ENCODE measurements at regions not wholly inside any gene's neighbourhood (a gene's known extent, or its start where the extent isn't known, plus 50 kb on each side); places are given as distances from the start of the nearest gene placed in this dataset.

DNA sequence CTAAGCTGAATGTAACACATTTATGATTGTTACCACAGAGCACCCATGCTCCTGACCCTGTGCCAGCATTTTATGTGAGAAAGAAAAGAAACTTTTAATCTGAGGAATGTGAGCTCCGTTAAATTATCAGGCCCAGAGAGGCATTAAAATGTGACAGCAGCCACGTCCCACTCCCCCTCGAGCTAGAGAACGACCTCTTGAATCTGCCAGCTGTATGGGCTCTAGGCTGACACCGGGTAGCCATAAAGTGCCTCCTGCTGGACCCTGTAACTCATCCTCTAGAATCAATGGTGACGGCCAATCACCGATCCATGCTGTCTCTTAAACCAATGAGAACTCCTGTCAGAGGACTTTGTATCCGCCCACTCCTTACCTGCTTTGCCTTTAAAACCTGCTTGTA lies 110.2 kb upstream of the ADRA2C start:
- TF ChIP-seq EZH2 (optimal IDR thresholded peaks at IDR 0.05; ENCODE audit: low read depth, low read length) (no peak), EZH2phosphoT487 (IDR thresholded peaks at IDR 0.05; ENCODE audit: low read length) (no peak)
- TF ChIP-seq, protein P1, sequence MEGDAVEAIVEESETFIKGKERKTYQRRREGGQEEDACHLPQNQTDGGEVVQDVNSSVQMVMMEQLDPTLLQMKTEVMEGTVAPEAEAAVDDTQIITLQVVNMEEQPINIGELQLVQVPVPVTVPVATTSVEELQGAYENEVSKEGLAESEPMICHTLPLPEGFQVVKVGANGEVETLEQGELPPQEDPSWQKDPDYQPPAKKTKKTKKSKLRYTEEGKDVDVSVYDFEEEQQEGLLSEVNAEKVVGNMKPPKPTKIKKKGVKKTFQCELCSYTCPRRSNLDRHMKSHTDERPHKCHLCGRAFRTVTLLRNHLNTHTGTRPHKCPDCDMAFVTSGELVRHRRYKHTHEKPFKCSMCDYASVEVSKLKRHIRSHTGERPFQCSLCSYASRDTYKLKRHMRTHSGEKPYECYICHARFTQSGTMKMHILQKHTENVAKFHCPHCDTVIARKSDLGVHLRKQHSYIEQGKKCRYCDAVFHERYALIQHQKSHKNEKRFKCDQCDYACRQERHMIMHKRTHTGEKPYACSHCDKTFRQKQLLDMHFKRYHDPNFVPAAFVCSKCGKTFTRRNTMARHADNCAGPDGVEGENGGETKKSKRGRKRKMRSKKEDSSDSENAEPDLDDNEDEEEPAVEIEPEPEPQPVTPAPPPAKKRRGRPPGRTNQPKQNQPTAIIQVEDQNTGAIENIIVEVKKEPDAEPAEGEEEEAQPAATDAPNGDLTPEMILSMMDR (IDR thresholded peaks at IDR 0.05; ENCODE audit: low read length) = no peak
- Histone ChIP-seq H3K27me3 (replicated peaks; ENCODE audit: insufficient read depth, low read length) (peaks cover 98% of the 10 kb centered on the region), H3K4me3 (ENCODE audit: low read length) (no peak overlapping the region), H4K20me1 (ENCODE audit: insufficient read depth, low read length) (no peaks in the 10 kb centered on the region), H3K9me2 (replicated peaks; ENCODE audit: insufficient read depth, low read length) (no peaks in the 10 kb centered on the region), H3K79me2 (ENCODE audit: low read length) (no peaks in the 10 kb centered on the region), H3K9me3 (replicated peaks; ENCODE audit: insufficient read depth, low read length) (no peaks in the 10 kb centered on the region), H3K9ac (ENCODE audit: low read length) (no peak overlapping the region), H2AFZ (ENCODE audit: low read length) (no peak overlapping the region), H3K36me3 (replicated peaks; ENCODE audit: insufficient read depth, low read length) (no peaks in the 10 kb centered on the region), H3K4me2 (ENCODE audit: low read depth, low read length) (no peak overlapping the region), H3K27ac (ENCODE audit: low read length) (no peak overlapping the region), H3K4me1 (ENCODE audit: low read length) (no peaks in the 10 kb centered on the region), H3F3A (ENCODE audit: insufficient read depth, low read length) (no peaks in the 10 kb centered on the region)
- no peak for DNase-seq

DNA sequence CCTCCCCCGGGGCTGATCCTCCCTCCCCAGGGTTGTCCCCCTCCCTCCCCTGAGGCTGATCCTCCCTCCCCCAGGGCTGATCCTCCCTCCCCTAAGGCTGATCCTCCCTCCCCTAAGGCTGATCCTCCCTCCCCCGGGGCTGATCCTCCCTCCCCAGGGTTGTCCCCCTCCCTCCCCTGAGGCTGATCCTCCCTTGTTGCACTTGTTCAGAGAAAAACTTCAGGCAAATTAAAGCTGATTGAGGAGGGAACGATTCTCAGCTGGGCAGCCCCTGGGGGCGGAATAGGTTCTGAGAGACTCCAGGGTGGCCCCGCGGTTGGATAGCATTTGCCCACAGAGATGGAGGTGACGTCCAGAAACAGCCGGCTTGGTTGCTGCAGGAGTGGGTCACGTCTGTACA lies 110.7 kb upstream of the ADRA2C start:
- H3K4me1 ChIP-seq (ENCODE audit: low read length) = no peaks in the 10 kb centered on the region

DNA sequence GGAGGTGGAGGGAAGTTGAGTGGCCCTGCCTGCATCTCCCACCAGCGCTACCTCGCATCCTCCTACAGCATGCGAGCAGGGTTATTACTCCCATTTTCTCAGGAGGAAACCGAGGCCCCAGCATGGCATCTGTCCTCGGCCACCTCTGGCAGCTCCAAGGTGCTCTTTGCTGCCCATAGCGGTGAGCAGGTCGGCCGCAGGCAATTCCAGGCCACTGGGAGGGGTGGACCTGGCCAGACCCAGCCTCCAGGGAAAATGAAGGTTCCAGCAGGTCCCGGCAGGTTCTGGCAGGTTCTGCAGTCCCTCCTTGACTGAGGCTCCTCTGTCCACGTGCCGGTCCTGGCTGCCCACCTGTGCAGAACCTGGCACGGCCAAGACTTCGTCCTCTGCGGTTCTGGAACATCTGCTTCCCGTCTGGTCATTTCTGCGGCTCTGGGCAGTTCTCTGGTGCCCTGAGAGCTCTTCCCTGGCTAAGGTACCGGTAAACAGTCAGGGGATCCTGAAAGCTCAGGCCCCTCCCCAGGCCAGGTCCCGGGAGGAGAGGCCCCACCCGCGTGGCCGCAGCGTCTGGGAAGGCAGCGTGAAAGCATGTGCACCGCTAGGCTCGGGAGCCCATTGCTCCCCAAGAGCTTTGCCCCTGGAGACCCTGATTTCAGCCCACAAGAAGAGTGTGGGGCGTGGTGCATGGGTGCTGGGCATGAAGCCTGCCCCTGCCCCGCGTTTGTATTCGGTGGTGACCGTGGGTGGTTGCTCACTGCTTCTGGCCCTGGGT lies 112.0 kb upstream of the ADRA2C start:
- H3K4me1 ChIP-seq (ENCODE audit: low read length) = no peaks in the 10 kb centered on the region
- no peaks in the 10 kb centered on the region for H4K20me1 ChIP-seq (ENCODE audit: insufficient read depth, low read length)
- H3K27me3 ChIP-seq (replicated peaks; ENCODE audit: insufficient read depth, low read length) = peaks cover 98% of the 10 kb centered on the region
- H3K79me2 ChIP-seq (ENCODE audit: low read length) = no peaks in the 10 kb centered on the region
- no peaks in the 10 kb centered on the region for H3K9me2 ChIP-seq (replicated peaks; ENCODE audit: insufficient read depth, low read length)
- H3K27ac ChIP-seq (ENCODE audit: low read length) = no peak overlapping the region
- no peak for TF ChIP-seq EZH2phosphoT487 (IDR thresholded peaks at IDR 0.05; ENCODE audit: low read length)
- TF ChIP-seq EZH2 (optimal IDR thresholded peaks at IDR 0.05; ENCODE audit: low read depth, low read length) = no peak
- TF ChIP-seq, protein P1 (IDR thresholded peaks at IDR 0.05; ENCODE audit: low read length) = no peak
- no peak overlapping the region for H3K4me2 ChIP-seq (ENCODE audit: low read depth, low read length)
- H3K36me3 ChIP-seq (replicated peaks; ENCODE audit: insufficient read depth, low read length) = no peaks in the 10 kb centered on the region
- no peak overlapping the region for H2AFZ ChIP-seq (ENCODE audit: low read length)
- no peak overlapping the region for H3K4me3 ChIP-seq (ENCODE audit: low read length)
- no peaks in the 10 kb centered on the region for H3K9me3 ChIP-seq (replicated peaks; ENCODE audit: insufficient read depth, low read length)
- no peak overlapping the region for H3K9ac ChIP-seq (ENCODE audit: low read length)
- no peak for DNase-seq
- H3F3A ChIP-seq (ENCODE audit: insufficient read depth, low read length) = no peaks in the 10 kb centered on the region

More for the DNA sequence above, 110.7 kb upstream of the ADRA2C start:
- Histone ChIP-seq H3K27ac (ENCODE audit: low read length) (no peak overlapping the region), H3K79me2 (ENCODE audit: low read length) (no peaks in the 10 kb centered on the region), H3K4me3 (ENCODE audit: low read length) (no peak overlapping the region), H3K9ac (ENCODE audit: low read length) (no peak overlapping the region), H2AFZ (ENCODE audit: low read length) (no peak overlapping the region), H3K9me3 (replicated peaks; ENCODE audit: insufficient read depth, low read length) (no peaks in the 10 kb centered on the region), H3K9me2 (replicated peaks; ENCODE audit: insufficient read depth, low read length) (no peaks in the 10 kb centered on the region), H3K36me3 (replicated peaks; ENCODE audit: insufficient read depth, low read length) (no peaks in the 10 kb centered on the region), H3K27me3 (replicated peaks; ENCODE audit: insufficient read depth, low read length) (peaks cover 98% of the 10 kb centered on the region), H3K4me2 (ENCODE audit: low read depth, low read length) (no peak overlapping the region), H4K20me1 (ENCODE audit: insufficient read depth, low read length) (no peaks in the 10 kb centered on the region), H3F3A (ENCODE audit: insufficient read depth, low read length) (no peaks in the 10 kb centered on the region)
- no peak for DNase-seq
- TF ChIP-seq EZH2 (optimal IDR thresholded peaks at IDR 0.05; ENCODE audit: low read depth, low read length) (no peak), EZH2phosphoT487 (IDR thresholded peaks at IDR 0.05; ENCODE audit: low read length) (no peak)
- TF ChIP-seq, protein P1 (IDR thresholded peaks at IDR 0.05; ENCODE audit: low read length) = no peak
